HL-60 (cell line): ENCODE measurements at regions not wholly inside any gene's neighbourhood (a gene's known extent, or its start where the extent isn't known, plus 50 kb on each side); places are given as distances from the start of the nearest gene placed in this dataset.

Source experiments
- GABPA ChIP-seq: IDR thresholded peaks from 2 replicates; pipeline ENCODE4 v1.6.1; 2012; ENCODE audit warnings: low read depth
- POLR2AphosphoS5 ChIP-seq: IDR thresholded peaks from 2 replicates; pipeline ENCODE4 v1.6.1; 2012; ENCODE audit warnings: low read depth
- TF ChIP-seq, protein P1 (sequence below): IDR thresholded peaks from one replicate; pipeline ENCODE4 v1.5.1; 2011; ENCODE audit warnings: low read length, control low read depth, inconsistent platforms; ENCODE audit not compliant: insufficient read depth
- TF ChIP-seq, protein P2 (sequence below): IDR thresholded peaks from 2 replicates; pipeline ENCODE4 v1.6.1; 2012; ENCODE audit warnings: low read depth; ENCODE audit not compliant: insufficient replicate concordance

DNA sequence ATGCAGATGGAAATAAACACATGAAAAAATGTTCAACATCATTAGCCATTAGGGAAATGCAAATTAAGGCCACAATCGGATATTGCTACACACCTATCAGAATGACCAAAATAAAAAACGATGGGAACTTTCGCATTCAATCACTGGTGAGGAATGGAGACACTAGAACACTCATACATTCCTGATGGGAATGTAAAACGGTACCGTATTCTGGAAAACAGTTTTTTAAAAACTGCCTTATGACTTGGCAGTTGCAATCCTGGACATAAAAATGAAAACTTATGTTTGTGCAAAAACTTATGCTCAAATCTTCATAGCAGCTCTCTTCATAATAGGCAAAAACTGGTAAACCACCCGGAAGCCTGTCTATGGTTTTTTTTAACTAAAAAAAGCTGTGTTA lies 146.0 kb downstream of the CEBPB start:
- no peak for TF ChIP-seq POLR2AphosphoS5
- TF ChIP-seq, protein P1, sequence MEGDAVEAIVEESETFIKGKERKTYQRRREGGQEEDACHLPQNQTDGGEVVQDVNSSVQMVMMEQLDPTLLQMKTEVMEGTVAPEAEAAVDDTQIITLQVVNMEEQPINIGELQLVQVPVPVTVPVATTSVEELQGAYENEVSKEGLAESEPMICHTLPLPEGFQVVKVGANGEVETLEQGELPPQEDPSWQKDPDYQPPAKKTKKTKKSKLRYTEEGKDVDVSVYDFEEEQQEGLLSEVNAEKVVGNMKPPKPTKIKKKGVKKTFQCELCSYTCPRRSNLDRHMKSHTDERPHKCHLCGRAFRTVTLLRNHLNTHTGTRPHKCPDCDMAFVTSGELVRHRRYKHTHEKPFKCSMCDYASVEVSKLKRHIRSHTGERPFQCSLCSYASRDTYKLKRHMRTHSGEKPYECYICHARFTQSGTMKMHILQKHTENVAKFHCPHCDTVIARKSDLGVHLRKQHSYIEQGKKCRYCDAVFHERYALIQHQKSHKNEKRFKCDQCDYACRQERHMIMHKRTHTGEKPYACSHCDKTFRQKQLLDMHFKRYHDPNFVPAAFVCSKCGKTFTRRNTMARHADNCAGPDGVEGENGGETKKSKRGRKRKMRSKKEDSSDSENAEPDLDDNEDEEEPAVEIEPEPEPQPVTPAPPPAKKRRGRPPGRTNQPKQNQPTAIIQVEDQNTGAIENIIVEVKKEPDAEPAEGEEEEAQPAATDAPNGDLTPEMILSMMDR = no peak
- TF ChIP-seq, protein P2, sequence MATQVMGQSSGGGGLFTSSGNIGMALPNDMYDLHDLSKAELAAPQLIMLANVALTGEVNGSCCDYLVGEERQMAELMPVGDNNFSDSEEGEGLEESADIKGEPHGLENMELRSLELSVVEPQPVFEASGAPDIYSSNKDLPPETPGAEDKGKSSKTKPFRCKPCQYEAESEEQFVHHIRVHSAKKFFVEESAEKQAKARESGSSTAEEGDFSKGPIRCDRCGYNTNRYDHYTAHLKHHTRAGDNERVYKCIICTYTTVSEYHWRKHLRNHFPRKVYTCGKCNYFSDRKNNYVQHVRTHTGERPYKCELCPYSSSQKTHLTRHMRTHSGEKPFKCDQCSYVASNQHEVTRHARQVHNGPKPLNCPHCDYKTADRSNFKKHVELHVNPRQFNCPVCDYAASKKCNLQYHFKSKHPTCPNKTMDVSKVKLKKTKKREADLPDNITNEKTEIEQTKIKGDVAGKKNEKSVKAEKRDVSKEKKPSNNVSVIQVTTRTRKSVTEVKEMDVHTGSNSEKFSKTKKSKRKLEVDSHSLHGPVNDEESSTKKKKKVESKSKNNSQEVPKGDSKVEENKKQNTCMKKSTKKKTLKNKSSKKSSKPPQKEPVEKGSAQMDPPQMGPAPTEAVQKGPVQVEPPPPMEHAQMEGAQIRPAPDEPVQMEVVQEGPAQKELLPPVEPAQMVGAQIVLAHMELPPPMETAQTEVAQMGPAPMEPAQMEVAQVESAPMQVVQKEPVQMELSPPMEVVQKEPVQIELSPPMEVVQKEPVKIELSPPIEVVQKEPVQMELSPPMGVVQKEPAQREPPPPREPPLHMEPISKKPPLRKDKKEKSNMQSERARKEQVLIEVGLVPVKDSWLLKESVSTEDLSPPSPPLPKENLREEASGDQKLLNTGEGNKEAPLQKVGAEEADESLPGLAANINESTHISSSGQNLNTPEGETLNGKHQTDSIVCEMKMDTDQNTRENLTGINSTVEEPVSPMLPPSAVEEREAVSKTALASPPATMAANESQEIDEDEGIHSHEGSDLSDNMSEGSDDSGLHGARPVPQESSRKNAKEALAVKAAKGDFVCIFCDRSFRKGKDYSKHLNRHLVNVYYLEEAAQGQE = no peak
- no peak for TF ChIP-seq GABPA
